ENCODE measurements at regions not wholly inside any gene's neighbourhood (a gene's known extent, or its start where the extent isn't known, plus 50 kb on each side); places are given as distances from the start of the nearest gene placed in this dataset.

- WGBS, result 81% methylated on average over 26 of the region's 27 CpGs
- no peak overlapping the region for H3K4me3 ChIP-seq
- intact Hi-C loops (cut with DNase I), result no loop called here
- no peak overlapping the region for H3K27ac ChIP-seq
- no peak for DNase-seq (ENCODE audit: low spot score)
- no peaks in the 10 kb centered on the region for H3K36me3 ChIP-seq
- no peaks in the 10 kb centered on the region for H3K4me1 ChIP-seq (replicated peaks)
- H3K9me3 ChIP-seq, result no peaks in the 10 kb centered on the region
- no peaks in the 10 kb centered on the region for H3K27me3 ChIP-seq (replicated peaks; ENCODE audit: insufficient read depth)
- TF ChIP-seq POLR2AphosphoS5 (IDR thresholded peaks at IDR 0.05) (no peak), POLR2A (IDR thresholded peaks at IDR 0.05) (no peak), CTCF (IDR thresholded peaks at IDR 0.05) (no peak)
Observed at GRCh38 chr21:39087238-39088030, 95.8 kb downstream of the PSMG1 start.

DNA sequence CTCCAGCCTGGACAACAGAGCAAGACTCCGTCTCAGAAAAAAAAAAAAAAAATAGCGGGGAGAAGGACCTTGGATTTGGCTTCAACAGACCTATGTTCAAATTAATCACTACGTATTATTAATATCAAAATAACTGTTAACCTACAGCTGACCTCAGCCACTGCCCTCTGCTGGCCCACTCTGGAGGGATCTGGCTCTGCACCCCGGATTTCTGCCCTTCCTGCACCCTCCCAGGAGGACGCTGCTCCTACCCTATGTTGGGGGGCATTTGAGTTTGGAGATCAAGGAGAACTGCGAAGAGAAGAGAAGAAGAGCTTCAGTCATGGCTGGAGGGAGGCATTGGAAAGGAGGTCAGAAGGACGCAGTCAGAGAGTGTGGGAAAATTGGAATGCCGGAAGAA lies 96.7 kb downstream of the PSMG1 start:
- WGBS, result 95% methylated on average over 8 of the region's 8 CpGs
- no peak overlapping the region for H3K4me3 ChIP-seq
- no peaks in the 10 kb centered on the region for H3K36me3 ChIP-seq
- H3K4me1 ChIP-seq (replicated peaks), result no peaks in the 10 kb centered on the region
- intact Hi-C loops (cut with DNase I), result no loop called here
- TF ChIP-seq CTCF (IDR thresholded peaks at IDR 0.05) (no peak), POLR2A (IDR thresholded peaks at IDR 0.05) (no peak), POLR2AphosphoS5 (IDR thresholded peaks at IDR 0.05) (no peak)
- H3K27me3 ChIP-seq (replicated peaks; ENCODE audit: insufficient read depth), result no peaks in the 10 kb centered on the region
- no peaks in the 10 kb centered on the region for H3K9me3 ChIP-seq
- no peak overlapping the region for H3K27ac ChIP-seq
- DNase-seq (ENCODE audit: low spot score), result no peak

- H3K27ac ChIP-seq, result no peak overlapping the region
- H3K27me3 ChIP-seq (replicated peaks; ENCODE audit: insufficient read depth), result no peaks in the 10 kb centered on the region
- no peaks in the 10 kb centered on the region for H3K9me3 ChIP-seq
- no peak overlapping the region for H3K4me3 ChIP-seq
- H3K36me3 ChIP-seq, result no peaks in the 10 kb centered on the region
- intact Hi-C loops (cut with DNase I), result no loop called here
- DNase-seq (ENCODE audit: low spot score), result no peak
- 95% methylated on average over 6 of the region's 6 CpGs for WGBS
- TF ChIP-seq POLR2A (IDR thresholded peaks at IDR 0.05) (no peak), POLR2AphosphoS5 (IDR thresholded peaks at IDR 0.05) (no peak), CTCF (IDR thresholded peaks at IDR 0.05) (no peak)
- H3K4me1 ChIP-seq (replicated peaks), result no peaks in the 10 kb centered on the region
Observed at GRCh38 chr21:39085843-39086405, 97.3 kb downstream of the PSMG1 start.

GRCh38 chr21:39084979-39085729 lies 98.1 kb downstream of the PSMG1 start:
- intact Hi-C loops (cut with DNase I), result no loop called here
- Histone ChIP-seq H3K9me3 (no peaks in the 10 kb centered on the region), H3K4me3 (no peak overlapping the region), H3K4me1 (replicated peaks) (no peaks in the 10 kb centered on the region), H3K27ac (no peak overlapping the region), H3K27me3 (replicated peaks; ENCODE audit: insufficient read depth) (no peaks in the 10 kb centered on the region), H3K36me3 (no peaks in the 10 kb centered on the region)
- TF ChIP-seq POLR2AphosphoS5 (IDR thresholded peaks at IDR 0.05) (no peak), CTCF (IDR thresholded peaks at IDR 0.05) (no peak), POLR2A (IDR thresholded peaks at IDR 0.05) (no peak)
- WGBS, result 79% methylated on average over 5 of the region's 5 CpGs
- DNase-seq (ENCODE audit: low spot score), result no peak

Measured in prostate gland (tissue), 2 donors.